Right lobe of liver (tissue), 6 donors: ENCODE measurements at regions not wholly inside any gene's neighbourhood (a gene's known extent, or its start where the extent isn't known, plus 50 kb on each side); places are given as distances from the start of the nearest gene placed in this dataset.

Source experiments
- ATAC-seq, 4 donors: fragments of 200-7000 bp; cut with Tn5 transposase; one replicate each; pipeline ENCODE4 v1.9.1; 2020; ENCODE audit warnings: mild to moderate bottlenecking in 4 of 4, moderate library complexity in 4 of 4
- DNase-seq, 3 donors: peaks; one replicate each; pipeline ENCODE4 v3.0.0-alpha.2; 2020
- H3K27ac ChIP-seq, 3 donors: fragments of 200-600 bp; one replicate each; pipeline ENCODE4 v1.8.0; 2022
- H3K27me3 ChIP-seq, 2 donors: fragments of 200-600 bp; one replicate each; pipeline ENCODE4 v1.8.0; 2022
- H3K36me3 ChIP-seq, 4 donors: fragments of 200-600 bp; sonication (generic) in 1 of 4; one replicate each; pipeline versions ENCODE4 v1.5.1 to v1.8.0; 2017 to 2022; ENCODE audit warnings: control low read depth in 1 of 4
- H3K4me1 ChIP-seq, 4 donors: fragments of 200-600 bp; sonication (generic) in 1 of 4; one replicate each; pipeline versions ENCODE4 v1.5.1 to v1.8.0; 2017 to 2022; ENCODE audit warnings: control low read depth in 1 of 4
- H3K4me3 ChIP-seq, 3 donors: fragments of 200-600 bp; one replicate each; pipeline ENCODE4 v1.8.0; 2022
- H3K9me3 ChIP-seq, 4 donors: fragments of 200-600 bp; sonication (generic) in 1 of 4; one replicate each; pipeline versions ENCODE4 v1.5.1 to v1.8.0; 2017 to 2022; ENCODE audit warnings: control low read depth in 1 of 4
- CTCF ChIP-seq, 4 donors: fragments of 200-600 bp in 3 of 4; fragments of 450-650 bp in 1 of 4; IDR thresholded peaks; one replicate each; pipeline versions ENCODE4 v1.5.1 to v1.8.0; 2016 to 2022; ENCODE audit warnings: antibody characterized with exemption in 4 of 4, mild to moderate bottlenecking in 2 of 4
- POLR2A ChIP-seq: fragments of 450-650 bp; IDR thresholded peaks from one replicate; pipeline ENCODE4 v1.6.1; 2017; ENCODE audit warnings: antibody characterized with exemption, mild to moderate bottlenecking
- WGBS: methylation state at CpG from one replicate; pipeline ENCODE4 v1.1.6; 2018; ENCODE audit warnings: low coverage, low lambda C conversion rate; ENCODE audit not compliant: insufficient coverage; ENCODE audit errors: missing lambda C conversion rate; 5-methylcytosine and 5-hydroxymethylcytosine counted together
- intact Hi-C, 2 donors: fragments of 100-400 bp; cut with DNase I; formaldehyde crosslinking; loops; one replicate each; pipeline versions ENCODE4 v1.11.2 to v1.14.1; 2022
- donor health status: DM: no; HTN: yes; CAD: no.
- donor health status: DM: no; HTN: no; CAD: no.
- donor health status: DM: no; HTN: no; CAD: no.
- donor health status: DM: no; HTN: yes; CAD: no.
- donor health status: DM: no; HTN: yes; CAD: no.

GRCh38 chr2:49262801-49263560 is 108.7 kb upstream of the FSHR start:
- intact Hi-C loops, result no loop called here
- Histone ChIP-seq H3K27me3 (no peaks in the 10 kb centered on the region), H3K27ac (no peak overlapping the region), H3K36me3 (no peaks in the 10 kb centered on the region), H3K9me3 (no peaks in the 10 kb centered on the region), H3K4me1 (no peaks in the 10 kb centered on the region), H3K4me3 (no peak overlapping the region)
- WGBS, result 38% methylated on average over 8 of the region's 8 CpGs
- DNase-seq (no peak), ATAC-seq (no peak)
- no peak for TF ChIP-seq POLR2A
- TF ChIP-seq CTCF (IDR thresholded peaks at IDR 0.05), result no peak

- Histone ChIP-seq H3K27me3 (no peaks in the 10 kb centered on the region), H3K4me1 (no peaks in the 10 kb centered on the region), H3K9me3 (no peaks in the 10 kb centered on the region), H3K4me3 (no peak overlapping the region), H3K36me3 (no peaks in the 10 kb centered on the region), H3K27ac (no peak overlapping the region)
- no peak for DNase-seq
- 83% methylated on average over 4 of the region's 4 CpGs for WGBS
- intact Hi-C loops, result no loop called here
- no peak for ATAC-seq
- no peak for TF ChIP-seq CTCF (IDR thresholded peaks at IDR 0.05)
- TF ChIP-seq POLR2A, result no peak
Measured at GRCh38 chr2:49261781-49262180, 107.5 kb upstream of the FSHR start.

GRCh38 chr2:49260979-49261538 is 106.7 kb upstream of the FSHR start:
- H3K36me3 ChIP-seq, result no peaks in the 10 kb centered on the region
- H3K4me1 ChIP-seq, result no peaks in the 10 kb centered on the region
- DNase-seq (no peak), ATAC-seq (no peak)
- TF ChIP-seq POLR2A (no peak), CTCF (IDR thresholded peaks at IDR 0.05) (no peak)
- intact Hi-C loops, result no loop called here
- WGBS, result 40% methylated on average over 6 of the region's 6 CpGs
- H3K27me3 ChIP-seq, result no peaks in the 10 kb centered on the region
- H3K27ac ChIP-seq, result no peak overlapping the region
- H3K4me3 ChIP-seq, result no peak overlapping the region
- no peaks in the 10 kb centered on the region for H3K9me3 ChIP-seq

GRCh38 chr2:49259926-49260325 is 105.6 kb upstream of the FSHR start:
- no peaks in the 10 kb centered on the region for H3K9me3 ChIP-seq
- ATAC-seq (no peak), DNase-seq (no peak)
- H3K4me3 ChIP-seq, result no peak overlapping the region
- no peaks in the 10 kb centered on the region for H3K4me1 ChIP-seq
- no peak overlapping the region for H3K27ac ChIP-seq
- 62% methylated on average over 1 of the region's 1 CpG for WGBS
- H3K36me3 ChIP-seq, result no peaks in the 10 kb centered on the region
- intact Hi-C loops, result no loop called here
- no peak for TF ChIP-seq CTCF (IDR thresholded peaks at IDR 0.05)
- no peaks in the 10 kb centered on the region for H3K27me3 ChIP-seq
